Coronary artery (tissue), 2 donors: ENCODE measurements at regions not wholly inside any gene's neighbourhood (a gene's known extent, or its start where the extent isn't known, plus 50 kb on each side); places are given as distances from the start of the nearest gene placed in this dataset.

ENCODE experiments used
- DNase-seq: peaks from one replicate; pipeline ENCODE4 v3.0.0-alpha.2; 2017; ENCODE audit warnings: low spot score
- H3K27ac ChIP-seq, 2 donors: fragments of 200-600 bp; sonication (generic); one replicate each; pipeline ENCODE4 v1.5.1; 2016 to 2019
- H3K4me3 ChIP-seq: fragments of 200-600 bp; sonication (generic); 2 replicates; pipeline ENCODE4 v1.5.1; 2016; ENCODE audit warnings: mild to moderate bottlenecking, moderate library complexity
- TF ChIP-seq, protein P1 (sequence below): fragments of 200-600 bp; sonication (generic); IDR thresholded peaks from one replicate; pipeline ENCODE4 v1.5.1; 2019; ENCODE audit warnings: antibody characterized with exemption

- TF ChIP-seq, protein P1, sequence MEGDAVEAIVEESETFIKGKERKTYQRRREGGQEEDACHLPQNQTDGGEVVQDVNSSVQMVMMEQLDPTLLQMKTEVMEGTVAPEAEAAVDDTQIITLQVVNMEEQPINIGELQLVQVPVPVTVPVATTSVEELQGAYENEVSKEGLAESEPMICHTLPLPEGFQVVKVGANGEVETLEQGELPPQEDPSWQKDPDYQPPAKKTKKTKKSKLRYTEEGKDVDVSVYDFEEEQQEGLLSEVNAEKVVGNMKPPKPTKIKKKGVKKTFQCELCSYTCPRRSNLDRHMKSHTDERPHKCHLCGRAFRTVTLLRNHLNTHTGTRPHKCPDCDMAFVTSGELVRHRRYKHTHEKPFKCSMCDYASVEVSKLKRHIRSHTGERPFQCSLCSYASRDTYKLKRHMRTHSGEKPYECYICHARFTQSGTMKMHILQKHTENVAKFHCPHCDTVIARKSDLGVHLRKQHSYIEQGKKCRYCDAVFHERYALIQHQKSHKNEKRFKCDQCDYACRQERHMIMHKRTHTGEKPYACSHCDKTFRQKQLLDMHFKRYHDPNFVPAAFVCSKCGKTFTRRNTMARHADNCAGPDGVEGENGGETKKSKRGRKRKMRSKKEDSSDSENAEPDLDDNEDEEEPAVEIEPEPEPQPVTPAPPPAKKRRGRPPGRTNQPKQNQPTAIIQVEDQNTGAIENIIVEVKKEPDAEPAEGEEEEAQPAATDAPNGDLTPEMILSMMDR, result no peak
- H3K4me3 ChIP-seq, result no peak overlapping the region
These were observed 162.6 kb upstream of the FN1 start for GRCh38 chr2:215598376-215598975.

GRCh38 chr2:215597577-215597976 lies 161.7 kb upstream of the FN1 start:
- TF ChIP-seq, protein P1, result no peak
- H3K27ac ChIP-seq, result no peak overlapping the region
- H3K4me3 ChIP-seq, result no peak overlapping the region
- DNase-seq, result no peak

More at GRCh38 chr2:215598376-215598975, 162.6 kb upstream of the FN1 start:
- no peak overlapping the region for H3K27ac ChIP-seq
- DNase-seq, result no peak

DNA sequence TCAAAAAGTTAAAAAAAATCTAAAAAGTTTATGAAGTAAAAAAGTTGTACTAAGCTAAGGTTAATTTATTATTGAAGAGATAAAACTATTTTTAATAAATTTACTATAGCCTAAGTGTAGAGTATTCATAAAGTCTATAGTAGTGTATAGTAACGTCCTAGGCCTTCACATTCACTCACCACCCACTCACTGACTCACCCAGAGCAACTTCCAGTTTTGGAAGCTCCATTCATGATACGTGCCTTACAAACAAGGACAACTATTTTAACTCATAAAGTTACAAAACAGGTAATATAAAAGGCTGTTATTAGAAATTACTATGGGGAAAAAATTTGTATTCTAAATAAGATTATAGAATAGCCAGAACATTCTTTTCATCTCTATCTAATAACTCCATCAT lies 158.9 kb upstream of the FN1 start:
- H3K4me3 ChIP-seq, result no peak overlapping the region
- no peak for DNase-seq
- TF ChIP-seq, protein P1, result no peak
- no peak overlapping the region for H3K27ac ChIP-seq

DNA sequence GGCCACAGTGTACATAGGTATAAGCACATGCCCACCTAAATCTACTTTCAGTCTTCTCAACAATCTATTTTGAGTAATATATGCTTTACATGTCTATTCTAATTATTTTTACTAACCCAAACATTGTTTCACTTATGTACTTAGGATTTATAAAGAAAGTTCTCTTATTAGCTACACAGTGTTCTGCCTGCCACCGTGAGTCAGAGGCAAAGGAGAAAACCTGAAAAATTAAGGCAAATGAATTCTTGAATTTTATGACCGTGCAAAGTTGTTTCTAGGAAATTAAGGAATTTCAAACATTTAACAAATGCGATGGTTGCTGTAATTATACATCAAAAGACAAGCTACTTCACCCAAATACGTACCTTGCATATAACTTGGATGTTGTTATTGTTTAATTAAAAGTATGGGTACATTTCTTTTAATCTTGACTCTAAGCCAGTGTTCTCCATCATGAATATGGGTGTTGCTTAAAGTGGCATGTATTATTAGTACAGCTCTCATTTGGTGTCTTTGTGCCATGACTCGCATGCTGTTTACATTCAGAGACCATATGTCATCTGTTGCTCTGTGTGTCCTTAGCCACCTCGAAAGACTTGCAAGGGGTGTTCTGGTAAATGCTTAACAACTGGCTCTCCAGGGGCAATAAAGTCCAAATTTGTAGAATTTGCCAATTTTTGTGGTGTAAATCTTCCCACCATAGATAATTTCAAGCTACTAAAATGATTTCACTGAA lies 154.3 kb upstream of the FN1 start:
- DNase-seq, result no peak
- TF ChIP-seq, protein P1, result no peak

GRCh38 chr2:215583881-215584280 lies 148.0 kb upstream of the FN1 start:
- H3K4me3 ChIP-seq, result no peak overlapping the region
- no peak overlapping the region for H3K27ac ChIP-seq
- DNase-seq, result no peak
- TF ChIP-seq, protein P1, result no peak

More for the DNA sequence above, 154.3 kb upstream of the FN1 start:
- Histone ChIP-seq H3K4me3 (no peak overlapping the region), H3K27ac (no peak overlapping the region)

- DNase-seq, result no peak
- Histone ChIP-seq H3K27ac (no peak overlapping the region), H3K4me3 (no peak overlapping the region)
- TF ChIP-seq, protein P1, result no peak
These were observed 143.9 kb upstream of the FN1 start for GRCh38 chr2:215579809-215580208.

DNA sequence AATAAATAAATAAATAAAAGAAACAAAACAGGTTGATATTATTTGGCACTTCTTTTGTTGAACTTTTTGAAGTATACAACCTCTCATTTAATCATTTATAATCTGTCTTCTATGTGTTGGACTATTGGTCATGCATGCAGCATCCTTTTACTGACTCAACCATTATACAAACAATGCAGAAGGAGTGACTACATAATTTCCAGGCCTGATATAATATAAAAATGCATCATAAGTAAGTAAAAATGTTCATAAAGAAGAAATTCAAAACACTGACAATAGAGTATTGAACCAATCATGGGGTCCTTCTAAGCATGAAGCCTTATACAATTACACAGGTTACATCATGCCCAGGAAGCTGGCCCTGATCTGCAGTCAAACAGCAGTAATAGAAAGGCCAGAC lies 141.5 kb upstream of the FN1 start:
- no peak for DNase-seq
- no peak overlapping the region for H3K27ac ChIP-seq
- no peak overlapping the region for H3K4me3 ChIP-seq
- TF ChIP-seq, protein P1, result no peak
